IMR-90 (cell line): ENCODE measurements at regions not wholly inside any gene's neighbourhood (a gene's known extent, or its start where the extent isn't known, plus 50 kb on each side); places are given as distances from the start of the nearest gene placed in this dataset.

ENCODE experiments used
- ATAC-seq: fragments of 200-7000 bp; cut with Tn5 transposase; 2 replicates; pipeline ENCODE4 v1.9.1; 2020; ENCODE audit warnings: low read depth, mild to moderate bottlenecking, moderate library complexity
- BruUV-seq: library from RNA; stranded (reverse); fragments of 400-500 nt; replicated peaks from 2 replicates; lab custom pipeline; 2021; lab: Mats Ljungman, UMichigan
- CTCF ChIA-PET: fragments of 300-600 bp; formaldehyde crosslinking; extraction: SDS; loops from one replicate; lab custom pipeline; 2021; ENCODE audit warnings: antibody characterized with exemption; lab: Yijun Ruan, JAX
- POLR2A ChIA-PET: fragments of 300-600 bp; sonication (Branson Sonifier 250); formaldehyde crosslinking; loops from one replicate; lab custom pipeline; 2022; ENCODE audit warnings: antibody characterized with exemption; ENCODE audit not compliant: unreplicated experiment; lab: Charles Lee
- DNase-seq: peaks from one replicate; pipeline ENCODE4 v3.0.0; 2013
- H2AFZ ChIP-seq: replicated peaks from 2 replicates; pipeline ENCODE3; 2013; ENCODE audit warnings: low read length, mild to moderate bottlenecking; ENCODE audit not compliant: poor library complexity
- H2AK5ac ChIP-seq: 2 replicates; pipeline ENCODE4 v1.6.1; 2013; ENCODE audit warnings: low read depth, low read length, inconsistent platforms
- H2AK9ac ChIP-seq: replicated peaks from 2 replicates; pipeline ENCODE3; 2013; ENCODE audit warnings: mild to moderate bottlenecking, low read depth, low read length, moderate library complexity; ENCODE audit not compliant: poor library complexity
- H2BK120ac ChIP-seq: 2 replicates; pipeline ENCODE4 v1.6.1; 2013; ENCODE audit warnings: low read depth, low read length, inconsistent platforms
- H2BK15ac ChIP-seq: 3 replicates; pipeline ENCODE4 v1.6.1; 2013; ENCODE audit warnings: low read depth, low read length, inconsistent platforms
- H2BK20ac ChIP-seq: 2 replicates; pipeline ENCODE4 v1.6.1; 2013; ENCODE audit warnings: low read depth, mild to moderate bottlenecking, inconsistent platforms, low read length, moderate library complexity
- H2BK5ac ChIP-seq: 2 replicates; pipeline ENCODE4 v1.6.1; 2013; ENCODE audit warnings: mild to moderate bottlenecking, low read depth, low read length, inconsistent platforms; ENCODE audit not compliant: poor library complexity, severe bottlenecking
- H3K14ac ChIP-seq: replicated peaks from 2 replicates; pipeline ENCODE4 v1.6.1; 2013; ENCODE audit warnings: low read depth, low read length, inconsistent platforms
- H3K18ac ChIP-seq: 2 replicates; pipeline ENCODE4 v1.6.1; 2013; ENCODE audit warnings: low read depth, low read length, control low read depth
- H3K23ac ChIP-seq: 2 replicates; pipeline ENCODE4 v1.6.1; 2013; ENCODE audit warnings: low read depth, low read length, inconsistent platforms
- H3K27ac ChIP-seq: 2 replicates; pipeline ENCODE4 v1.5.1; 2013; ENCODE audit warnings: mild to moderate bottlenecking, control low read depth, low read length; ENCODE audit not compliant: insufficient read depth
- H3K27me3 ChIP-seq: 2 replicates; pipeline ENCODE4 v1.6.1; 2013; ENCODE audit warnings: low read length; ENCODE audit not compliant: control insufficient read depth, insufficient read depth
- H3K36me3 ChIP-seq: 2 replicates; pipeline ENCODE4 v1.6.1; 2013; ENCODE audit warnings: low read length, mixed read lengths; ENCODE audit not compliant: control insufficient read depth, insufficient read depth
- H3K4ac ChIP-seq: 2 replicates; pipeline ENCODE4 v1.6.1; 2013; ENCODE audit warnings: low read depth, low read length, inconsistent platforms
- H3K4me1 ChIP-seq: 2 replicates; pipeline ENCODE4 v1.6.1; 2013; ENCODE audit warnings: low read length, mixed read lengths; ENCODE audit not compliant: control insufficient read depth, insufficient read depth
- H3K4me2 ChIP-seq: 2 replicates; pipeline ENCODE4 v1.6.1; 2013; ENCODE audit warnings: low read depth, mild to moderate bottlenecking, control low read depth, low read length, moderate library complexity
- H3K4me3 ChIP-seq: 2 replicates; pipeline ENCODE4 v1.5.1; 2013; ENCODE audit warnings: low read depth, mild to moderate bottlenecking, control low read depth, low read length, moderate library complexity; ENCODE audit not compliant: insufficient read depth
- H3K56ac ChIP-seq: 2 replicates; pipeline ENCODE4 v1.6.1; 2013; ENCODE audit warnings: low read length, inconsistent platforms; ENCODE audit not compliant: insufficient read depth; ENCODE audit errors: extremely low read depth
- H3K79me1 ChIP-seq, 2 experiments: 2 replicates each; pipeline ENCODE4 v1.6.1; 2013; ENCODE audit warnings: low read length in 2 of 2, inconsistent platforms in 1 of 2, low read depth in 1 of 2
- H3K9ac ChIP-seq: 2 replicates; pipeline ENCODE4 v1.6.1; 2013; ENCODE audit warnings: low read depth, low read length, control low read depth
- H3K9me1 ChIP-seq: 2 replicates; pipeline ENCODE4 v1.6.1; 2013; ENCODE audit warnings: low read length, inconsistent platforms; ENCODE audit not compliant: insufficient read depth
- H3K9me3 ChIP-seq: 2 replicates; pipeline ENCODE4 v1.6.1; 2013; ENCODE audit warnings: low read length; ENCODE audit not compliant: control insufficient read depth, insufficient read depth
- H4K20me1 ChIP-seq: 2 replicates; pipeline ENCODE4 v1.6.1; 2013; ENCODE audit warnings: low read length, inconsistent platforms; ENCODE audit not compliant: insufficient read depth
- H4K5ac ChIP-seq: 2 replicates; pipeline ENCODE4 v1.6.1; 2013; ENCODE audit warnings: mild to moderate bottlenecking, low read depth, low read length, control low read depth
- H4K8ac ChIP-seq, 2 experiments: 2 replicates each; pipeline ENCODE4 v1.6.1; 2013; ENCODE audit warnings: low read depth in 2 of 2, low read length in 2 of 2, control low read depth in 1 of 2, inconsistent platforms in 1 of 2
- H4K91ac ChIP-seq: 2 replicates; pipeline ENCODE4 v1.6.1; 2013; ENCODE audit warnings: low read depth, low read length, inconsistent platforms; ENCODE audit not compliant: insufficient read depth
- BHLHE40 ChIP-seq: fragments of 150-350 bp; IDR thresholded peaks from 2 replicates; pipeline ENCODE4 v1.6.1; 2016; ENCODE audit warnings: mild to moderate bottlenecking, low read depth, low read length
- CEBPB ChIP-seq: IDR thresholded peaks from 2 replicates; pipeline ENCODE4 v1.6.1; 2012; ENCODE audit warnings: low read depth, low read length, improper control_type of control experiment
- CHD1 ChIP-seq: IDR thresholded peaks from 2 replicates; pipeline ENCODE4 v1.6.1; 2012; ENCODE audit warnings: low read depth, low read length, improper control_type of control experiment
- FOS ChIP-seq: fragments of 150-350 bp; IDR thresholded peaks from 2 replicates; pipeline ENCODE4 v1.6.1; 2016; ENCODE audit warnings: low read depth, low read length
- MAFK ChIP-seq: IDR thresholded peaks from 2 replicates; pipeline ENCODE4 v1.6.1; 2012; ENCODE audit warnings: low read depth, low read length, improper control_type of control experiment
- MAZ ChIP-seq: IDR thresholded peaks from 2 replicates; pipeline ENCODE4 v1.6.1; 2012; ENCODE audit warnings: low read depth, mild to moderate bottlenecking, low read length, improper control_type of control experiment, moderate library complexity, borderline replicate concordance
- MXI1 ChIP-seq: IDR thresholded peaks from 2 replicates; pipeline ENCODE4 v1.6.1; 2012; ENCODE audit warnings: low read depth, mild to moderate bottlenecking, low read length, moderate library complexity, borderline replicate concordance
- NFE2L2 ChIP-seq: fragments of 150-350 bp; IDR thresholded peaks from 2 replicates; pipeline ENCODE4 v1.6.1; 2016; ENCODE audit warnings: low read depth, mild to moderate bottlenecking, low read length
- POLR2A ChIP-seq: IDR thresholded peaks from 2 replicates; pipeline ENCODE4 v1.6.1; 2012; ENCODE audit warnings: mild to moderate bottlenecking, low read depth, low read length
- RAD21 ChIP-seq: IDR thresholded peaks from 2 replicates; pipeline ENCODE4 v1.6.1; 2012; ENCODE audit warnings: low read length, improper control_type of control experiment
- RCOR1 ChIP-seq: IDR thresholded peaks from 2 replicates; pipeline ENCODE4 v1.6.1; 2012; ENCODE audit warnings: mild to moderate bottlenecking, low read length, improper control_type of control experiment; ENCODE audit not compliant: insufficient replicate concordance
- RFX5 ChIP-seq: IDR thresholded peaks from 2 replicates; pipeline ENCODE4 v1.8.0; 2012; ENCODE audit warnings: low read depth, mild to moderate bottlenecking, low read length, moderate library complexity
- SMC3 ChIP-seq: fragments of 150-350 bp; IDR thresholded peaks from 2 replicates; pipeline ENCODE4 v1.6.1; 2016; ENCODE audit warnings: low read depth, mild to moderate bottlenecking, antibody characterized with exemption, low read length, moderate library complexity
- WGBS, 2 experiments: methylation state at CpG; one replicate each; pipeline versions ENCODE4 v1.1.5 to v1.1.7; 2013; ENCODE audit warnings: missing lambda C conversion rate in 2 of 2; ENCODE audit not compliant: insufficient read length in 1 of 2; ENCODE audit errors: extremely low coverage in 2 of 2; 5-methylcytosine and 5-hydroxymethylcytosine counted together
- dilution Hi-C: fragments of 300-500 bp; cut with HindIII; formaldehyde crosslinking; loops from one replicate; pipeline ENCODE4 v1.14.3; 2018; ENCODE audit warnings: low sequenced_read_pairs; ENCODE audit not compliant: unreplicated experiment
- in situ Hi-C: fragments of 300-500 bp; cut with MboI; formaldehyde crosslinking; loops from 3 replicates; pipeline ENCODE4 v1.14.3; 2019; ENCODE audit warnings: low sequenced_read_pairs, inconsistent platforms, mixed read lengths
- intact Hi-C: fragments of 100-400 bp; cut with micrococcal nuclease; formaldehyde crosslinking; loops from 2 replicates; pipeline ENCODE4 v1.10.0; 2022
- TF ChIP-seq, protein P1 (sequence below): fragments of 150-350 bp; IDR thresholded peaks from 2 replicates; pipeline ENCODE4 v1.6.1; 2017; ENCODE audit warnings: mild to moderate bottlenecking, antibody characterized with exemption, low read length, low read depth
- TF ChIP-seq, protein P2 (sequence below): fragments of 150-350 bp; IDR thresholded peaks from 2 replicates; pipeline ENCODE4 v1.6.1; 2016; ENCODE audit warnings: low read depth, mild to moderate bottlenecking, low read length, moderate library complexity, borderline replicate concordance
- TF ChIP-seq, protein P3 (sequence below): conservative IDR thresholded peaks from 2 replicates; pipeline ENCODE4 v1.5.1; 2012; ENCODE audit warnings: mild to moderate bottlenecking, low read depth, low read length, improper control_type of control experiment

DNA sequence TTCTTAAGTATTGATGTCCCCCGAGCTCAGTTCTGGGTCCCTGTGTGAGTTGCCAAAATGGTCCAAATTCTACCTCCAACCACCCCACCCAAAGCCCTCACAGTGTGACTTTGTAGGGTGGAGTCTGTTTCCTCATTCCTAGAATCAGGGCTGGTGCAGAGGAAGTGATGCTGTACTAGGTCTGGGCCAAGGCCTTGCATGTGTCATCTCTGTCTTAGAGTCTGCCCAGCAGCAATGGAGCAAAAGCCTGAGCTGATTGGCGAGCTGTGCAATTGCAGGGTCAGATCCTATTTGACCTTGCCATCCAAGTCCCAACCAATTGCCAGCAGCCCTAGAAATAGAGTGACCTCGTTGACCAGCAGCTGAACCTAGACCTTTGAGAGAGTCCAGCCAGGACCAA lies 97.0 kb upstream of the ANKRD10 start:
- Histone ChIP-seq H2BK5ac (no peak overlapping the region), H2BK120ac (no peak overlapping the region), H3K9me3 (no peaks in the 10 kb centered on the region; the same call in 1 of the 2 replicates), H3K56ac (no peak overlapping the region), H3K4me3 (no peak overlapping the region), H3K4me1 (peaks cover 3% of the 10 kb centered on the region), H3K4ac (no peak overlapping the region), H2BK15ac (no peak overlapping the region), H3K14ac (no peak overlapping the region), H3K27ac (no peak overlapping the region), H2BK20ac (no peak overlapping the region), H3K4me2 (no peak overlapping the region), H2AK5ac (no peak overlapping the region), H3K9me1 (0 out of 2 replicates have a peak, but pooled peaks cover 4% of the 10 kb centered on the region), H3K36me3 (no peaks in the 10 kb centered on the region), H4K5ac (no peak overlapping the region), H2AFZ (no peak overlapping the region), H3K18ac (no peak overlapping the region), H4K91ac (no peak overlapping the region), H4K8ac (no peak overlapping the region), H2AK9ac (no peak overlapping the region), H3K9ac (no peak overlapping the region), H3K79me1 (no peaks in the 10 kb centered on the region), H4K20me1 (no peaks in the 10 kb centered on the region), H3K23ac (no peak overlapping the region), H3K27me3 (no peaks in the 10 kb centered on the region)
- ChIA-PET CTCF (no interaction called here), POLR2A (no interaction called here)
- no TSS peak for BruUV-seq
- in situ Hi-C loops (no loop called here), intact Hi-C loops (no loop called here), dilution Hi-C loops (no loop called here)
- TF ChIP-seq RFX5 (no peak), RAD21 (no peak), SMC3 (no peak), MAFK (no peak), BHLHE40 (no peak), POLR2A (no peak), NFE2L2 (no peak), FOS (no peak), MAZ (no peak), RCOR1 (no peak), CHD1 (no peak), MXI1 (no peak), CEBPB (no peak)
- TF ChIP-seq, protein P1, sequence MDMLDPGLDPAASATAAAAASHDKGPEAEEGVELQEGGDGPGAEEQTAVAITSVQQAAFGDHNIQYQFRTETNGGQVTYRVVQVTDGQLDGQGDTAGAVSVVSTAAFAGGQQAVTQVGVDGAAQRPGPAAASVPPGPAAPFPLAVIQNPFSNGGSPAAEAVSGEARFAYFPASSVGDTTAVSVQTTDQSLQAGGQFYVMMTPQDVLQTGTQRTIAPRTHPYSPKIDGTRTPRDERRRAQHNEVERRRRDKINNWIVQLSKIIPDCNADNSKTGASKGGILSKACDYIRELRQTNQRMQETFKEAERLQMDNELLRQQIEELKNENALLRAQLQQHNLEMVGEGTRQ, result no peak
- TF ChIP-seq, protein P2, sequence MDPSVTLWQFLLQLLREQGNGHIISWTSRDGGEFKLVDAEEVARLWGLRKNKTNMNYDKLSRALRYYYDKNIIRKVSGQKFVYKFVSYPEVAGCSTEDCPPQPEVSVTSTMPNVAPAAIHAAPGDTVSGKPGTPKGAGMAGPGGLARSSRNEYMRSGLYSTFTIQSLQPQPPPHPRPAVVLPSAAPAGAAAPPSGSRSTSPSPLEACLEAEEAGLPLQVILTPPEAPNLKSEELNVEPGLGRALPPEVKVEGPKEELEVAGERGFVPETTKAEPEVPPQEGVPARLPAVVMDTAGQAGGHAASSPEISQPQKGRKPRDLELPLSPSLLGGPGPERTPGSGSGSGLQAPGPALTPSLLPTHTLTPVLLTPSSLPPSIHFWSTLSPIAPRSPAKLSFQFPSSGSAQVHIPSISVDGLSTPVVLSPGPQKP, result no peak
- TF ChIP-seq, protein P3, sequence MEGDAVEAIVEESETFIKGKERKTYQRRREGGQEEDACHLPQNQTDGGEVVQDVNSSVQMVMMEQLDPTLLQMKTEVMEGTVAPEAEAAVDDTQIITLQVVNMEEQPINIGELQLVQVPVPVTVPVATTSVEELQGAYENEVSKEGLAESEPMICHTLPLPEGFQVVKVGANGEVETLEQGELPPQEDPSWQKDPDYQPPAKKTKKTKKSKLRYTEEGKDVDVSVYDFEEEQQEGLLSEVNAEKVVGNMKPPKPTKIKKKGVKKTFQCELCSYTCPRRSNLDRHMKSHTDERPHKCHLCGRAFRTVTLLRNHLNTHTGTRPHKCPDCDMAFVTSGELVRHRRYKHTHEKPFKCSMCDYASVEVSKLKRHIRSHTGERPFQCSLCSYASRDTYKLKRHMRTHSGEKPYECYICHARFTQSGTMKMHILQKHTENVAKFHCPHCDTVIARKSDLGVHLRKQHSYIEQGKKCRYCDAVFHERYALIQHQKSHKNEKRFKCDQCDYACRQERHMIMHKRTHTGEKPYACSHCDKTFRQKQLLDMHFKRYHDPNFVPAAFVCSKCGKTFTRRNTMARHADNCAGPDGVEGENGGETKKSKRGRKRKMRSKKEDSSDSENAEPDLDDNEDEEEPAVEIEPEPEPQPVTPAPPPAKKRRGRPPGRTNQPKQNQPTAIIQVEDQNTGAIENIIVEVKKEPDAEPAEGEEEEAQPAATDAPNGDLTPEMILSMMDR, result no peak
- WGBS, 2 experiments, result 50% methylated on average over 1 of the region's 3 CpGs; no CpG with 5 or more reads in 1 of the 2 experiments
- ATAC-seq, result no peak
- no peak for DNase-seq
